KMS-11 (cell line): ENCODE measurements at regions not wholly inside any gene's neighbourhood (a gene's known extent, or its start where the extent isn't known, plus 50 kb on each side); places are given as distances from the start of the nearest gene placed in this dataset.

ENCODE experiments used
- H2AFZ ChIP-seq: fragments of 200-600 bp; sonication (generic); 2 replicates; pipeline ENCODE4 v1.6.1; 2016; ENCODE audit warnings: antibody characterized with exemption, mixed run types, low read depth
- H3K27ac ChIP-seq: fragments of 200-600 bp; sonication (generic); 2 replicates; pipeline ENCODE4 v1.6.1; 2016; ENCODE audit warnings: mild to moderate bottlenecking, mixed run types
- H3K27me3 ChIP-seq: fragments of 200-600 bp; sonication (generic); 2 replicates; pipeline ENCODE4 v1.6.1; 2017; ENCODE audit warnings: mild to moderate bottlenecking, low read depth, mixed run types, moderate library complexity; ENCODE audit not compliant: insufficient read depth
- H3K36me3 ChIP-seq: fragments of 200-600 bp; sonication (generic); 2 replicates; pipeline ENCODE4 v1.6.1; 2017; ENCODE audit warnings: mild to moderate bottlenecking, mixed run types; ENCODE audit not compliant: insufficient read depth
- H3K4me1 ChIP-seq: fragments of 200-600 bp; sonication (generic); 2 replicates; pipeline ENCODE4 v1.6.1; 2016; ENCODE audit warnings: mild to moderate bottlenecking, low read depth, mixed run types; ENCODE audit not compliant: poor library complexity, severe bottlenecking
- H3K4me2 ChIP-seq: fragments of 200-600 bp; sonication (generic); 2 replicates; pipeline ENCODE4 v1.7.0; 2016; ENCODE audit warnings: mild to moderate bottlenecking, mixed run types
- H3K4me3 ChIP-seq: fragments of 200-600 bp; sonication (generic); IDR thresholded peaks from 2 replicates; pipeline ENCODE4 v1.6.1; 2017; ENCODE audit warnings: low read depth, low read length, mixed read lengths; ENCODE audit not compliant: insufficient read depth
- H3K79me2 ChIP-seq: fragments of 200-600 bp; sonication (generic); 2 replicates; pipeline ENCODE4 v1.6.1; 2016; ENCODE audit warnings: low read depth, mixed run types; ENCODE audit not compliant: insufficient read depth
- H3K9ac ChIP-seq: fragments of 200-600 bp; sonication (generic); 2 replicates; pipeline ENCODE4 v1.6.1; 2016; ENCODE audit warnings: mild to moderate bottlenecking, mixed run types
- H4K20me1 ChIP-seq: fragments of 200-600 bp; sonication (generic); 2 replicates; pipeline ENCODE4 v1.6.1; 2016; ENCODE audit warnings: mild to moderate bottlenecking, mixed run types; ENCODE audit not compliant: insufficient read depth
- CTCF ChIP-seq: fragments of 200-600 bp; sonication (generic); conservative IDR thresholded peaks from 2 replicates; pipeline ENCODE4 v1.6.1; 2017; ENCODE audit warnings: low read depth, mild to moderate bottlenecking, antibody characterized with exemption, low read length, moderate library complexity, mixed read lengths

DNA sequence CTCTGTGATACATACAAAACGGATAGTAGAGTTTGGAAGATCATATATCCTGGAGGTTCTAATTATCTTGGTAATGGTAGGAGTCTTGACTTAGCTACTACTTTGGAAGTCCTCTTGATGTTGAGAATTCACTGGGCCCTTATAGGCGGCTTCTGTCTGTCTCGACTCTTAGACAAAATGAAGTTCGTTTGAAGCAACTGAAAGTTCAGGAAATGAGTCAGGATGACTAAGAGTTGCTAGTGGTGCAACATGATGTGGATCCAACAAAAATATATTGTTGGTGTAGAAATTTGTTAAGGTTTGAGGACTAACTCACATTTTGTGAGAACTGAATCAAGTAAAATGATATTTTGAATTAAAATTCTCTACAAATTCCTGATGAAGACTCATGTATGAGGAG lies 272.7 kb downstream of the AEBP2 start:
- Histone ChIP-seq H3K4me3 (no peak overlapping the region), H3K27me3 (no peaks in the 10 kb centered on the region), H3K27ac (no peak overlapping the region), H3K4me1 (no peaks in the 10 kb centered on the region), H3K9ac (no peak overlapping the region), H3K36me3 (no peaks in the 10 kb centered on the region), H3K79me2 (no peaks in the 10 kb centered on the region), H2AFZ (no peak overlapping the region), H3K4me2 (no peak overlapping the region), H4K20me1 (no peaks in the 10 kb centered on the region)
- no peak for TF ChIP-seq CTCF

- Histone ChIP-seq H3K27me3 (no peaks in the 10 kb centered on the region), H2AFZ (no peak overlapping the region), H3K27ac (no peak overlapping the region), H3K4me3 (no peak overlapping the region), H3K4me1 (no peaks in the 10 kb centered on the region), H4K20me1 (no peaks in the 10 kb centered on the region), H3K4me2 (no peak overlapping the region), H3K9ac (no peak overlapping the region), H3K36me3 (no peaks in the 10 kb centered on the region), H3K79me2 (no peaks in the 10 kb centered on the region)
- no peak for TF ChIP-seq CTCF
Observed at GRCh38 chr12:19718401-19718800, 279.1 kb downstream of the AEBP2 start.

DNA sequence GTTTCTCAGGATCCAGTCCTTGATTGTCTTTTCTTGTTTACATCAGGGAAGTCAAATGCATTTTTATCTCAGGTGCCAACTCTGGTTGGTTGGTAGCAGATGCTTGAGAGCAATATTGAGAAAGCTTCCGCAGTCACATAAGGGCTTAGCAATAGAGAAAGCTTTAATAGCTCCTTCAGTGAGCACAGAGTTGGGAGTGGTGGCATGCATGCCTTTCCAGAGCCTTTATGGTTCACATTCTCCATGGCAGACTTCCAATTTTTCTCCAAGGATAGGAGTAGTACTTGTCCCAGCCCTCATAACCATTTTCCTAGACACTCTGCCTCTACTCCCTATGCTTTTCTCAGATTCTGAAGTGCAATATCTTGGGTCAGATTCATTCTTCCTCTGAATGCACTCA lies 280.4 kb downstream of the AEBP2 start:
- H3K9ac ChIP-seq, result no peak overlapping the region
- H3K27ac ChIP-seq, result no peak overlapping the region
- no peak overlapping the region for H3K4me2 ChIP-seq
- H2AFZ ChIP-seq, result no peak overlapping the region
- no peaks in the 10 kb centered on the region for H3K27me3 ChIP-seq
- no peak overlapping the region for H3K4me3 ChIP-seq
- H3K36me3 ChIP-seq, result no peaks in the 10 kb centered on the region
- H4K20me1 ChIP-seq, result no peaks in the 10 kb centered on the region
- TF ChIP-seq CTCF, result no peak
- no peaks in the 10 kb centered on the region for H3K79me2 ChIP-seq
- no peaks in the 10 kb centered on the region for H3K4me1 ChIP-seq

DNA sequence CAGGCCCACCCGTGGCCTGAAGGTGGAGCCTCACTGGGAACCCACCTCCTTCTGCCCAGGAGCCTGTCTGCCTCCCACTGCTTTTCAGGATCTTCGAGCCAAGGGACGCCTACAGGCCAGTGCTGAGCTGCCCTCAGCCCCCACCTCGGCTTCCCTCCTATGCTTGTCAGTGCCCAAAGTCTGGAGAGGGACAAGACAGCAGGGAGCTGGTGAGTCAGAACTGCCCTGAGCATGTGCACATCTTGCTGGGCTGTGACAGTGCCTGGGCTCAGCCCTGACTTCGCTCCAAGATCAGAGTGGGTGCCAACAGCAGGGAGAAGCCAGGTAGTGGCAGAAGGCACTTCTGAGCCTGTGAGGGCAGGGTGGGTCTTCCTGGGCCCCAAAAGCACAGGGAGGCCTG lies 286.8 kb downstream of the AEBP2 start:
- Histone ChIP-seq H3K27ac (no peak overlapping the region), H2AFZ (no peak overlapping the region), H3K4me2 (no peak overlapping the region), H3K9ac (no peak overlapping the region), H3K79me2 (no peaks in the 10 kb centered on the region), H3K36me3 (no peaks in the 10 kb centered on the region), H3K4me1 (no peaks in the 10 kb centered on the region), H4K20me1 (no peaks in the 10 kb centered on the region), H3K27me3 (no peaks in the 10 kb centered on the region), H3K4me3 (no peak overlapping the region)
- TF ChIP-seq CTCF, result no peak

- Histone ChIP-seq H3K36me3 (no peaks in the 10 kb centered on the region), H2AFZ (no peak overlapping the region), H3K9ac (no peak overlapping the region), H3K27me3 (no peaks in the 10 kb centered on the region), H3K79me2 (no peaks in the 10 kb centered on the region), H3K4me1 (no peaks in the 10 kb centered on the region), H4K20me1 (no peaks in the 10 kb centered on the region), H3K4me3 (no peak overlapping the region), H3K27ac (no peak overlapping the region), H3K4me2 (no peak overlapping the region)
- TF ChIP-seq CTCF, result no peak
Observed at GRCh38 chr12:19726592-19726991, 287.3 kb downstream of the AEBP2 start.
